ENCODE measurements at regions not wholly inside any gene's neighbourhood (a gene's known extent, or its start where the extent isn't known, plus 50 kb on each side); places are given as distances from the start of the nearest gene placed in this dataset.

- DNase-seq (ENCODE audit: low read depth, low spot score): no peak
- Histone ChIP-seq H3K27me3 (ENCODE audit: control insufficient read depth, extremely low read depth, insufficient read depth, low read length) (no peaks in the 10 kb centered on the region), H4K20me1 (ENCODE audit: control insufficient read depth, extremely low read depth, insufficient read depth, low read length) (no peaks in the 10 kb centered on the region), H3K4me2 (ENCODE audit: control insufficient read depth, extremely low read depth, insufficient read depth, low read depth, low read length) (no peak overlapping the region), H3K4me1 (ENCODE audit: control insufficient read depth, extremely low read depth, insufficient read depth, low read length) (no peaks in the 10 kb centered on the region), H3K9me3 (ENCODE audit: control insufficient read depth, low read depth, low read length) (no peaks in the 10 kb centered on the region), H3K27ac (ENCODE audit: control insufficient read depth, insufficient read depth, low read length) (no peak overlapping the region), H2AFZ (ENCODE audit: control insufficient read depth, low read length) (no peak overlapping the region), H3K4me3 (ENCODE audit: control insufficient read depth in 2 of 3, extremely low read depth in 1 of 3, insufficient read depth in 2 of 3, low read depth in 1 of 3, low read length in 3 of 3) (no peak overlapping the region), H3K9ac (ENCODE audit: control insufficient read depth, extremely low read depth, insufficient read depth, low read length) (no peak overlapping the region), H3K36me3 (ENCODE audit: control insufficient read depth in 2 of 2, extremely low read depth in 1 of 2, insufficient read depth in 2 of 2, low read length in 2 of 2) (no peaks in the 10 kb centered on the region), H3K9me1 (ENCODE audit: control insufficient read depth, extremely low read depth, insufficient read depth, low read length) (no peaks in the 10 kb centered on the region), H3K79me2 (ENCODE audit: control insufficient read depth, insufficient read depth, low read length) (no peaks in the 10 kb centered on the region)
- FAIRE-seq: no peak
- TF ChIP-seq CTCF (optimal IDR thresholded peaks at IDR 0.05 in 1 of 3, IDR thresholded peaks at IDR 0.05 in 1 of 3, conservative IDR thresholded peaks at IDR 0.05 in 1 of 3; ENCODE audit: extremely low read depth in 1 of 3, insufficient read depth in 2 of 3, low read length in 3 of 3): no peak
- TF ChIP-seq EZH2 (IDR thresholded peaks at IDR 0.05; ENCODE audit: low read length): no peak
- dilution Hi-C loops (cut with MboI; ENCODE audit: extremely low pct_ligation_motif_present, low sequenced_read_pairs): no loop called here
These were observed 73.4 kb upstream of the GPR139 start for GRCh38 chr16:20147091-20147490.

DNA sequence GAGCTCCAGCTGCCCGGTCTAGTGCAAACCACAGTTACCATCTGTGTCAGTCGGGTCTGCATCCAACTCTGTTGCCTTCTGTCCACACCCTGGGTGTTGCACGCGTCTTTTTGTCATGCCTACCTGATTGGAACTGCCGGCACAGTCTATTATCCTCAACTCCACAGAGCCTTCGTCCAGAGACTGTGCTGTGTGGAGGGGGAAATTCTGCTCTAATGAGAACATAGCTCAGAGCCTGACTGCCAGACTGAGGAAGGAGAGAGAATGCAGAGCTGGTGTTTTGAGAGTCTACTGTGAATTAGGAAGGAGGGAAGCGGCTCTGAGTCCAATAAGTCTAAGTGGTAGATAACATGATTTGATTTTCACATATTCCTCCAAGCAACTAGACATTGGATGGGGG, 68.3 kb upstream of the GPR139 start:
- H4K20me1 ChIP-seq (ENCODE audit: control insufficient read depth, extremely low read depth, insufficient read depth, low read length): no peaks in the 10 kb centered on the region
- no peaks in the 10 kb centered on the region for H3K36me3 ChIP-seq (ENCODE audit: control insufficient read depth in 2 of 2, extremely low read depth in 1 of 2, insufficient read depth in 2 of 2, low read length in 2 of 2)
- no peaks in the 10 kb centered on the region for H3K4me1 ChIP-seq (ENCODE audit: control insufficient read depth, extremely low read depth, insufficient read depth, low read length)
- H3K27me3 ChIP-seq (ENCODE audit: control insufficient read depth, extremely low read depth, insufficient read depth, low read length): no peaks in the 10 kb centered on the region
- no peaks in the 10 kb centered on the region for H3K79me2 ChIP-seq (ENCODE audit: control insufficient read depth, insufficient read depth, low read length)
- H3K27ac ChIP-seq (ENCODE audit: control insufficient read depth, insufficient read depth, low read length): no peak overlapping the region
- TF ChIP-seq CTCF (optimal IDR thresholded peaks at IDR 0.05 in 1 of 3, IDR thresholded peaks at IDR 0.05 in 1 of 3, conservative IDR thresholded peaks at IDR 0.05 in 1 of 3; ENCODE audit: extremely low read depth in 1 of 3, insufficient read depth in 2 of 3, low read length in 3 of 3) (no peak), EZH2 (IDR thresholded peaks at IDR 0.05; ENCODE audit: low read length) (no peak)
- no peak overlapping the region for H3K4me3 ChIP-seq (ENCODE audit: control insufficient read depth in 2 of 3, extremely low read depth in 1 of 3, insufficient read depth in 2 of 3, low read depth in 1 of 3, low read length in 3 of 3)
- no peak overlapping the region for H3K9ac ChIP-seq (ENCODE audit: control insufficient read depth, extremely low read depth, insufficient read depth, low read length)
- dilution Hi-C loops (cut with MboI; ENCODE audit: extremely low pct_ligation_motif_present, low sequenced_read_pairs): no loop called here
- no peak overlapping the region for H2AFZ ChIP-seq (ENCODE audit: control insufficient read depth, low read length)
- DNase-seq (ENCODE audit: low read depth, low spot score) (no peak), FAIRE-seq (no peak)
- H3K9me1 ChIP-seq (ENCODE audit: control insufficient read depth, extremely low read depth, insufficient read depth, low read length): no peaks in the 10 kb centered on the region
- no peaks in the 10 kb centered on the region for H3K9me3 ChIP-seq (ENCODE audit: control insufficient read depth, low read depth, low read length)
- no peak overlapping the region for H3K4me2 ChIP-seq (ENCODE audit: control insufficient read depth, extremely low read depth, insufficient read depth, low read depth, low read length)

Measured in keratinocyte (primary cell).